ENCODE measurements at regions not wholly inside any gene's neighbourhood (a gene's known extent, or its start where the extent isn't known, plus 50 kb on each side); places are given as distances from the start of the nearest gene placed in this dataset.

- no peak for DNase-seq (ENCODE audit: low read depth)
- H3K27me3 ChIP-seq (replicated peaks; ENCODE audit: control insufficient read depth, insufficient read depth, low read length), result no peaks in the 10 kb centered on the region
- H3K9ac ChIP-seq (ENCODE audit: low read length), result peak overlapping the region; percentile 99
- H3K4me3 ChIP-seq (ENCODE audit: low read length), result peak overlapping the region; percentile 73
- no peaks in the 10 kb centered on the region for H3K9me3 ChIP-seq (ENCODE audit: control insufficient read depth, low read length)
- H3K36me3 ChIP-seq (ENCODE audit: control insufficient read depth, insufficient read depth, low read length, severe bottlenecking), result no peaks in the 10 kb centered on the region
- peaks cover 82% of the 10 kb centered on the region for H3K4me1 ChIP-seq (ENCODE audit: control insufficient read depth, insufficient read depth, low read length)
These were observed 136.4 kb downstream of the C9orf50 start for GRCh38 chr9:129484352-129485000.

GRCh38 chr9:129483415-129484351, 137.2 kb downstream of the C9orf50 start:
- H3K4me3 ChIP-seq (ENCODE audit: low read length), result peak overlapping the region; percentile 73
- peak; percentile 99 for DNase-seq (ENCODE audit: low read depth)
- H3K9me3 ChIP-seq (ENCODE audit: control insufficient read depth, low read length), result no peaks in the 10 kb centered on the region
- peaks cover 84% of the 10 kb centered on the region for H3K4me1 ChIP-seq (ENCODE audit: control insufficient read depth, insufficient read depth, low read length)
- H3K9ac ChIP-seq (ENCODE audit: low read length), result peak overlapping the region; percentile 99
- H3K36me3 ChIP-seq (ENCODE audit: control insufficient read depth, insufficient read depth, low read length, severe bottlenecking), result no peaks in the 10 kb centered on the region
- H3K27me3 ChIP-seq (replicated peaks; ENCODE audit: control insufficient read depth, insufficient read depth, low read length), result no peaks in the 10 kb centered on the region

- Histone ChIP-seq H3K9ac (ENCODE audit: low read length) (peak overlapping the region; percentile 99), H3K36me3 (ENCODE audit: control insufficient read depth, insufficient read depth, low read length, severe bottlenecking) (no peaks in the 10 kb centered on the region), H3K27me3 (replicated peaks; ENCODE audit: control insufficient read depth, insufficient read depth, low read length) (no peaks in the 10 kb centered on the region), H3K4me1 (ENCODE audit: control insufficient read depth, insufficient read depth, low read length) (peaks cover 82% of the 10 kb centered on the region), H3K9me3 (ENCODE audit: control insufficient read depth, low read length) (no peaks in the 10 kb centered on the region), H3K4me3 (ENCODE audit: low read length) (peak overlapping the region; percentile 73)
- peak; percentile 97 for DNase-seq (ENCODE audit: low read depth)
These were observed 138.1 kb downstream of the C9orf50 start for GRCh38 chr9:129482521-129483414.

- Histone ChIP-seq H3K4me3 (ENCODE audit: low read length) (peak overlapping the region; percentile 65), H3K27me3 (replicated peaks; ENCODE audit: control insufficient read depth, insufficient read depth, low read length) (no peaks in the 10 kb centered on the region), H3K36me3 (ENCODE audit: control insufficient read depth, insufficient read depth, low read length, severe bottlenecking) (no peaks in the 10 kb centered on the region), H3K9me3 (ENCODE audit: control insufficient read depth, low read length) (no peaks in the 10 kb centered on the region), H3K4me1 (ENCODE audit: control insufficient read depth, insufficient read depth, low read length) (peaks cover 73% of the 10 kb centered on the region), H3K9ac (ENCODE audit: low read length) (peak overlapping the region; percentile 92)
- peak; percentile 64 for DNase-seq (ENCODE audit: low read depth)
These were observed 138.9 kb downstream of the C9orf50 start for GRCh38 chr9:129481810-129482511.

GRCh38 chr9:129481424-129481809, 139.5 kb downstream of the C9orf50 start:
- H3K9ac ChIP-seq (ENCODE audit: low read length), result peak overlapping the region; percentile 92
- peaks cover 68% of the 10 kb centered on the region for H3K4me1 ChIP-seq (ENCODE audit: control insufficient read depth, insufficient read depth, low read length)
- H3K27me3 ChIP-seq (replicated peaks; ENCODE audit: control insufficient read depth, insufficient read depth, low read length), result no peaks in the 10 kb centered on the region
- no peak for DNase-seq (ENCODE audit: low read depth)
- no peaks in the 10 kb centered on the region for H3K36me3 ChIP-seq (ENCODE audit: control insufficient read depth, insufficient read depth, low read length, severe bottlenecking)
- peak overlapping the region; percentile 65 for H3K4me3 ChIP-seq (ENCODE audit: low read length)
- no peaks in the 10 kb centered on the region for H3K9me3 ChIP-seq (ENCODE audit: control insufficient read depth, low read length)

- no peak for DNase-seq (ENCODE audit: low read depth)
- H3K4me3 ChIP-seq (ENCODE audit: low read length), result no peak overlapping the region
- no peaks in the 10 kb centered on the region for H3K27me3 ChIP-seq (replicated peaks; ENCODE audit: control insufficient read depth, insufficient read depth, low read length)
- H3K9me3 ChIP-seq (ENCODE audit: control insufficient read depth, low read length), result no peaks in the 10 kb centered on the region
- no peaks in the 10 kb centered on the region for H3K36me3 ChIP-seq (ENCODE audit: control insufficient read depth, insufficient read depth, low read length, severe bottlenecking)
- H3K4me1 ChIP-seq (ENCODE audit: control insufficient read depth, insufficient read depth, low read length), result peaks cover 61% of the 10 kb centered on the region
- H3K9ac ChIP-seq (ENCODE audit: low read length), result peak overlapping the region; percentile 92
These were observed 140.2 kb downstream of the C9orf50 start for GRCh38 chr9:129480745-129481144.

GRCh38 chr9:129480227-129480626, 140.7 kb downstream of the C9orf50 start:
- Histone ChIP-seq H3K9ac (ENCODE audit: low read length) (peak overlapping the region; percentile 92), H3K4me3 (ENCODE audit: low read length) (no peak overlapping the region), H3K27me3 (replicated peaks; ENCODE audit: control insufficient read depth, insufficient read depth, low read length) (no peaks in the 10 kb centered on the region), H3K4me1 (ENCODE audit: control insufficient read depth, insufficient read depth, low read length) (peaks cover 56% of the 10 kb centered on the region), H3K36me3 (ENCODE audit: control insufficient read depth, insufficient read depth, low read length, severe bottlenecking) (no peaks in the 10 kb centered on the region), H3K9me3 (ENCODE audit: control insufficient read depth, low read length) (peaks cover under 1% of the 10 kb centered on the region)
- no peak for DNase-seq (ENCODE audit: low read depth)

- Histone ChIP-seq H3K27me3 (replicated peaks; ENCODE audit: control insufficient read depth, insufficient read depth, low read length) (no peaks in the 10 kb centered on the region), H3K9me3 (ENCODE audit: control insufficient read depth, low read length) (peaks cover 5% of the 10 kb centered on the region), H3K9ac (ENCODE audit: low read length) (peak overlapping the region; percentile 92), H3K36me3 (ENCODE audit: control insufficient read depth, insufficient read depth, low read length, severe bottlenecking) (no peaks in the 10 kb centered on the region), H3K4me1 (ENCODE audit: control insufficient read depth, insufficient read depth, low read length) (peaks cover 52% of the 10 kb centered on the region), H3K4me3 (ENCODE audit: low read length) (no peak overlapping the region)
- no peak for DNase-seq (ENCODE audit: low read depth)
These were observed 141.3 kb downstream of the C9orf50 start for GRCh38 chr9:129479631-129480011.

GRCh38 chr9:129478961-129479630, 141.8 kb downstream of the C9orf50 start:
- no peak overlapping the region for H3K4me3 ChIP-seq (ENCODE audit: low read length)
- H3K9me3 ChIP-seq (ENCODE audit: control insufficient read depth, low read length), result peaks cover 5% of the 10 kb centered on the region
- H3K4me1 ChIP-seq (ENCODE audit: control insufficient read depth, insufficient read depth, low read length), result peaks cover 52% of the 10 kb centered on the region
- DNase-seq (ENCODE audit: low read depth), result no peak
- no peaks in the 10 kb centered on the region for H3K36me3 ChIP-seq (ENCODE audit: control insufficient read depth, insufficient read depth, low read length, severe bottlenecking)
- peak overlapping the region; percentile 20 for H3K9ac ChIP-seq (ENCODE audit: low read length)
- no peaks in the 10 kb centered on the region for H3K27me3 ChIP-seq (replicated peaks; ENCODE audit: control insufficient read depth, insufficient read depth, low read length)

- Histone ChIP-seq H3K4me1 (ENCODE audit: control insufficient read depth, insufficient read depth, low read length) (peaks cover 52% of the 10 kb centered on the region), H3K9me3 (ENCODE audit: control insufficient read depth, low read length) (peaks cover 5% of the 10 kb centered on the region), H3K27me3 (replicated peaks; ENCODE audit: control insufficient read depth, insufficient read depth, low read length) (no peaks in the 10 kb centered on the region), H3K9ac (ENCODE audit: low read length) (no peak overlapping the region), H3K36me3 (ENCODE audit: control insufficient read depth, insufficient read depth, low read length, severe bottlenecking) (no peaks in the 10 kb centered on the region), H3K4me3 (ENCODE audit: low read length) (no peak overlapping the region)
- no peak for DNase-seq (ENCODE audit: low read depth)
These were observed 142.4 kb downstream of the C9orf50 start for GRCh38 chr9:129478461-129478860.
